ENCODE measurements at regions not wholly inside any gene's neighbourhood (a gene's known extent, or its start where the extent isn't known, plus 50 kb on each side); places are given as distances from the start of the nearest gene placed in this dataset.
"Not testable (repeated sequence)": the region's sequence is repeated elsewhere in the genome, so short reads cannot be mapped to it uniquely, and the experiment has no call there.

GRCh38 chr6:145562771-145563615 lies 172.3 kb downstream of the EPM2A start:
- Histone ChIP-seq H3K27me3 (no peaks in the 10 kb centered on the region), H3K4me1 (no peaks in the 10 kb centered on the region), H3K9me3 (no peaks in the 10 kb centered on the region), H3K27ac (no peak overlapping the region), H3K4me3 (no peak overlapping the region), H3K36me3 (no peaks in the 10 kb centered on the region)
- no peak for DNase-seq (ENCODE audit: low spot score)
- no peak for TF ChIP-seq CTCF (IDR thresholded peaks at IDR 0.05)

- H3K9me3 ChIP-seq = no peaks in the 10 kb centered on the region
These were observed 170.8 kb downstream of the EPM2A start for GRCh38 chr6:145564553-145564952.

GRCh38 chr6:145567684-145568252 lies 167.6 kb downstream of the EPM2A start:
- H3K9me3 ChIP-seq = no peaks in the 10 kb centered on the region
- no peak for DNase-seq (ENCODE audit: low spot score)
- H3K4me3 ChIP-seq = no peak overlapping the region
- H3K4me1 ChIP-seq = no peaks in the 10 kb centered on the region
- TF ChIP-seq CTCF (IDR thresholded peaks at IDR 0.05) = no peak
- no peaks in the 10 kb centered on the region for H3K36me3 ChIP-seq
- no peak overlapping the region for H3K27ac ChIP-seq
- H3K27me3 ChIP-seq = no peaks in the 10 kb centered on the region

More at GRCh38 chr6:145564553-145564952, 170.8 kb downstream of the EPM2A start:
- H3K27me3 ChIP-seq = no peaks in the 10 kb centered on the region
- no peak for DNase-seq (ENCODE audit: low spot score)
- H3K4me1 ChIP-seq = no peaks in the 10 kb centered on the region
- H3K36me3 ChIP-seq = no peaks in the 10 kb centered on the region
- H3K4me3 ChIP-seq = no peak overlapping the region
- no peak for TF ChIP-seq CTCF (IDR thresholded peaks at IDR 0.05)
- no peak overlapping the region for H3K27ac ChIP-seq

- peaks cover 0 to 9% of the 10 kb centered on the region in 2 donors for H3K9me3 ChIP-seq
- no peaks in the 10 kb centered on the region for H3K4me1 ChIP-seq
- H3K4me3 ChIP-seq = no peak overlapping the region
- no peak for TF ChIP-seq CTCF (IDR thresholded peaks at IDR 0.05)
- H3K27ac ChIP-seq = no peak overlapping the region
- H3K27me3 ChIP-seq = no peaks in the 10 kb centered on the region
- no peak for DNase-seq (ENCODE audit: low spot score)
- H3K36me3 ChIP-seq = no peaks in the 10 kb centered on the region
These were observed 166.2 kb downstream of the EPM2A start for GRCh38 chr6:145569140-145569539.

GRCh38 chr6:145570336-145570735 lies 165.0 kb downstream of the EPM2A start:
- DNase-seq (ENCODE audit: low spot score); H3K27ac ChIP-seq; H3K4me1 ChIP-seq; H3K4me3 ChIP-seq; H3K27me3 ChIP-seq; H3K36me3 ChIP-seq: not testable (repeated sequence)
- H3K9me3 ChIP-seq = peaks cover 0 to 20% of the 10 kb centered on the region in 2 donors

GRCh38 chr6:145574269-145574668 lies 161.1 kb downstream of the EPM2A start:
- H3K9me3 ChIP-seq = peaks cover 0 to 56% of the 10 kb centered on the region in 2 donors
- H3K27me3 ChIP-seq; H3K4me1 ChIP-seq; H3K27ac ChIP-seq; DNase-seq (ENCODE audit: low spot score); H3K36me3 ChIP-seq; H3K4me3 ChIP-seq: not testable (repeated sequence)
